NCI-H82 treated with DMSO at 0.1 percent for 48 hours (cell line): ENCODE measurements at regions not wholly inside any gene's neighbourhood (a gene's known extent, or its start where the extent isn't known, plus 50 kb on each side); places are given as distances from the start of the nearest gene placed in this dataset.

ENCODE experiments used
- DNase-seq: peaks from one replicate; lab custom pipeline; 2025; ENCODE audit not compliant: unreplicated experiment; lab: John Stamatoyannopoulos, UW

- no peak for DNase-seq
Observed at GRCh38 chr16:54454616-54455015, 168.0 kb upstream of the IRX3 start.

DNA sequence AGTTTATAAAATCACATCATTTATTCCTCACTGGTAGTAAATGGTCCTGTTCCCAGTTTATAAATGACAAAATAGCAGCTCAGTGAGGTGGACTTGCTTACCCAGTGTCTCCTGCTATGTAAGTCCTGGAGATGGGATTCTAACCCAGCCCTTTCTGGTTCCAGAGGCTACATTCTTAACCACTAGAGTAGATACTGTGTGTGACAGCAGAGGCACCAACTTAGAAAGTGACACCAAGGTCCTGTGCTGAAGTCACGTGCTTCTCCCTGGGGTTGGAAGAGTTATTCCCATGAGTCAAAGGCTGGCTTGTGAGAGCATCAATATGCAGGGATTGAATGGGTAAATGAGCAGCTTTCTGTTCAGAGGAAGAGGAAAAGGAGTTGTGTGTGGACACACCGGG lies 167.3 kb upstream of the IRX3 start:
- DNase-seq: no peak

DNA sequence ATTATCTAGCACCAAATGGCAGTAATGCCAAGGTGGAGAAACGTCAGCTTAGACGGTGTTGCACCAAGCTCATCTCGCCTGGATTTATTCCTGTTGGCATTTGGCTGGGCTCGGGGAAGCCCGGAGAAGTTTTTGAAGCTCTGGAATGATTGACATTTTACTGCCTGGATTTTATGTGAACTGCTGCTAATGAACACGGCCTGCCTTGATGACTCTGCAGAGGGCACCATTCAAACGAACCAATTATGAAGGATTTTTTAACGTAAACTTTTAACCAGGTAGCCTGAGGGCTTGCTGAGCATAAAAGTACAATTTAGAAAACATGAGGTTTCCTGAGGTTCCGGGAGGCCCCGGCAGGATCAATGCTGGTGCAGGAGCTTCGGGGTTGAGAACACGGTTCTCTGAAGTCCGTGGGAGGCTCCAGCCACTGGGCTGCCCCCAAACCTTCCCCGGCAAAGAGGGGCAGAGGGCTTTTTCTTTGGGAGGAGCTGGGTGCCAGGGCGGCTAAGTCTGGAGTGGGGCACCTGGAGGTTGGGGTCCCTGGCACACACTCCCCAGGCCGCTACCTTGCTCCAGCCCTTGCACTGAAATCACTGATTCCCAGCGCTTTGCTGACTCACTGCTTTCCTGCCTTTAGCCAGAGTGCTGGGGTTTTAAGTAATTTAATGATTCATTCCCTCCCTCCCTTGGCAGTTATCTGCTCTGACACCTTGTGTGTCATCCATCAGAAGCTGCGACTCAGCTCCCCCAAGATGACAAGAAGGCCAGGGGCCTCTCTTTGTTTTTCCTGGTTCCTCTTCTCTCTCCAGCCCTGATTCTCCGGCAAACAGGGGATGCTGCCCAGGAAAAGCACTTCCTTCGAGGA lies 161.2 kb upstream of the IRX3 start:
- DNase-seq: no peak

- DNase-seq: no peak
Observed at GRCh38 chr16:54446639-54447038, 160.1 kb upstream of the IRX3 start.

- DNase-seq: no peak
Observed at GRCh38 chr16:54444851-54445458, 158.4 kb upstream of the IRX3 start.

GRCh38 chr16:54443839-54444238 lies 157.3 kb upstream of the IRX3 start:
- DNase-seq: no peak

DNA sequence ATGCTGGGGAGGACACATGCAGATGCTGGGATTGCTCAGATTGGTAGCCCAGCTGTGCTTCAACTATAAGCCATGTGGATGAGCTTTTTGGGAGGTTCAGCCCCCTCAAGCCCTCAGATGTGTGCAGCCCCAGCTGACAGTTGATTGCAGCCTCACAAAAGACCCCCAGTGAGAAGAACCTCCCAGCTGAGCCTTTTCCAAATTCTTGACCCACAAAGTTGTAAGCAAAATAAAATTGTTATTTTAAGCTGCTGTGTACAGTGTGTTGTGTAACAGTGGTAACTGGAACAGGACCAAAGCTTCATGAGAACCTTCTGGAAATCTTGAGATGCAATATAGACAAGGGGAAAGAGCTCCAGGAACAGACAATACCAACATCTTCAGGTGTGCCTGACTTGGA lies 156.8 kb upstream of the IRX3 start:
- no peak for DNase-seq

GRCh38 chr16:54442864-54443263 lies 156.3 kb upstream of the IRX3 start:
- no peak for DNase-seq

DNA sequence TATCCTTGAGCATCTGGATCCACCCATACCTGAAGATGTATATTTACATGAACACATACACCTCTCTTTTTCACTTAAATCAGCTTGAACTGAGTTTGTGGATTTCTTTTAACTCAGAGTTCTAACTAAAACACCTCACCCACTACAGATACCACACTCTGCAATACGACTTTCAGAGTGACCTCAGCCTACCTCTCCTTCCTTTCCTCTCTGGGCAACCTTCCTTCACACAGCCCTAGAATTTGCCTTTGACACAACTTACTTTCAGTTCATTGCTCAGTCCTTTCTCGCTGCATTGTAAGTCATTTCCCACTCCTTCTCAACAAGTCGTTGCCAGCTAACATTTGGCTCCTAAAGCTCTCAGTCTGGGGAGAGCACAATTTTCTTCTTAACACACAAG lies 151.9 kb upstream of the IRX3 start:
- no peak for DNase-seq

- DNase-seq: no peak
Observed at GRCh38 chr16:54437921-54438320, 151.3 kb upstream of the IRX3 start.

- DNase-seq: no peak
Observed at GRCh38 chr16:54437401-54437800, 150.8 kb upstream of the IRX3 start.

GRCh38 chr16:54436346-54436745 lies 149.8 kb upstream of the IRX3 start:
- no peak for DNase-seq

- DNase-seq: no peak
Observed at GRCh38 chr16:54434859-54435258, 148.3 kb upstream of the IRX3 start.

- DNase-seq: no peak
Observed at GRCh38 chr16:54432897-54433229, 146.3 kb upstream of the IRX3 start.

- no peak for DNase-seq
Observed at GRCh38 chr16:54431997-54432896, 145.7 kb upstream of the IRX3 start.

- no peak for DNase-seq
Observed at GRCh38 chr16:54431041-54431996, 144.7 kb upstream of the IRX3 start.

DNA sequence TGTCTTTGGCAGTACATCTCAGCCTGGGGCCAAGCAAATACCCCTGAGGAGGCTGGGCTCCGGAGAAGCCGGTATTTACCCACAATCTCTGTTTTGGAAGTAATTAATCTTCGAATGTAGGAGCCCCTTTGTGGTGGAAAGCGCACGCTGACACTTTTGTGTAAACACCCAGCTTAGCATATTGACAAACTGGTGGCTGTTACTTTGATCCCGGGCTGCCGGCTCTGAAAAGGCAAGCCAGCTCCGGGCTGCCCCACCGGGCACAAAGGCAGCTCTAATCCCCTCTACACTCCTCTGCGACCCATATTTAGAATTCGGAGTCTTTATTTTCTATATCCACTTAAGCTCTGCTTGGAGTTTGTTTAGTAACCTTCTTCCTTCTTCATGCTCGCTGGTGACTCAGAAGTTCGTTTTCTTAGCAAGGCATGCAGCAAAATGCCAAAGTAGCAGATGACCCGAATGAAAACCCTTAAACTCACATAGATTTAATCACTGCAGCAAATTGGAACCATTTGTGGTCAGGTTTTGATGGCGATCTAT lies 144.0 kb upstream of the IRX3 start:
- no peak for DNase-seq

- no peak for DNase-seq
Observed at GRCh38 chr16:54429029-54429428, 142.4 kb upstream of the IRX3 start.

DNA sequence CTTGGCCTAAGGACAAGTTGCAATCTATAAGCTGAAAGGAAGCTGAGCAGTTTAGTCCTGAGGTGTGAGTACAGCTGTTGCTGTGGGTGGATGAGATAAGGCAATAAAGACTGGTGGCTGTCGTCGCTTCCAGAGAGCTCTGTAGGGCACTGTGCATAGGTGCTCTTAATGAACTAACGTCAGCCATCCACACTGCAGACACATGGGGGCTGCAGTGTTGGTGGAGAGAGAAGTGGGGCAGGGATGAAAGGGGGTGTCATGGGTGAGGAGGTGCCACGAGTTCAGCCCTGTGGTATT lies 139.9 kb upstream of the IRX3 start:
- no peak for DNase-seq

DNA sequence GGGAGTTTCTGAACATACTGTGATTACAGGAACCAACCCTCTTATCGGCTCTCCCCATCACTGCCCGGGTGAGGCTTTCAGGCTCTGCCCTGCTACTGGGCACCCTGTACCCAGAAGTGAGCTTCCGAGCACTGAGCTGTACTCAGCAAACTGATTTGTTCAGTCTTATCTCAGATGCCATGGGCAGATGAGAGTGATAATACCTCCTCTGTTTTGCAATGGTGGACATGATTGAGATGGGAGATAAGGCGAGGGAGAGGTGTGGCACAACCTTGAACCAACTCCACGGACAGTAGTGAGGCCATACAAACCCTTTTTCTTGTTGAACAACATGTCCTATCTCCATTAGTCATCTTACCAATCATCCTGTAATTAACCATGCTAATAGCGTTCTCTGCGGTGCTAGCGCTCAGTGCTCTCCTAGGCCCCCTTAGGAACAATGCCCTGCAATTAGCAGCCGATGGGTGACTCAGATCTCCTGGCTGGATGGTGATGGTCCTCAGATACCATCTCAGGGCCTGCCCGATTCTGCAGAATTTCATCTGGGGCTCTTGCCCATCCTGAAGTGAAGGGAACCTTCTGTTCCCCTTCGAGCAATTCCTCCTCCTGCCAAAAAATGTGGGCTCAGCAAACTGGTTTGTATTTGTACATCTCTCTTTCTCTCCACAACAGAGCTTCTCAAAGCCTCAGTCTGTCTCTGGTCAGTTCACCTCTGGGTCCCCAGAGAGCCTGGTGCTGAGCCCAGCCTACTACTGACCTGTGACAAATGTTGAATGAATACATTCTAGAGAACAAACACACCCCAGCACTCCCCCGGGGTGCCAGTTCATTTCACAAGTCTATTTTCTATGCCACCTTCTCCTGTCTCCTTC lies 139.3 kb upstream of the IRX3 start:
- no peak for DNase-seq
